HL-60/S4 (cell line): ENCODE measurements at regions not wholly inside any gene's neighbourhood (a gene's known extent, or its start where the extent isn't known, plus 50 kb on each side); places are given as distances from the start of the nearest gene placed in this dataset.
"Not testable (repeated sequence)": the region's sequence is repeated elsewhere in the genome, so short reads cannot be mapped to it uniquely, and the experiment has no call there.

Experiments used
- in situ Hi-C: fragments of 300-500 bp; cut with MboI; formaldehyde crosslinking; loops from 2 replicates; pipeline ENCODE4 v1.14.3; 2022; ENCODE audit warnings: low sequenced_read_pairs

DNA sequence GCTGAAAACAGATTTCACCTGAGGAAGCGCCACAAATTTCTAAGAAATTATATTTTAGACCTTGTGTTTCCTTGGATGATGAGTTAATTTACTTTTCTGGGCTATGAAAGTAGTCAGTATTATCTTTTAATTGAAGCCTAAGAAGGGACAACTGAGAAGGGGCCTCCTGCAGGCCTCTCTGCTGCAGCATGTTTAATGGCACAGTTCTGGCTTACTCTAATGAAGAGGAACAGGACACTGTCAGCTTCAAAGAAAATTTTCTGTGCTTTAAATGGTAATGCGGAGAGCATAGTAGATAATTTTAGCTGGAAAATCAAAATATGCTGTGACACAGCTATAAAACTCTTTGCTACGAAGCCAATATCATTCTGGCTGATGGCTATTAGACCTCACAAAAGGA lies 167.4 kb downstream of the HDGFL1 start:
- in situ Hi-C loops: no loop called here

DNA sequence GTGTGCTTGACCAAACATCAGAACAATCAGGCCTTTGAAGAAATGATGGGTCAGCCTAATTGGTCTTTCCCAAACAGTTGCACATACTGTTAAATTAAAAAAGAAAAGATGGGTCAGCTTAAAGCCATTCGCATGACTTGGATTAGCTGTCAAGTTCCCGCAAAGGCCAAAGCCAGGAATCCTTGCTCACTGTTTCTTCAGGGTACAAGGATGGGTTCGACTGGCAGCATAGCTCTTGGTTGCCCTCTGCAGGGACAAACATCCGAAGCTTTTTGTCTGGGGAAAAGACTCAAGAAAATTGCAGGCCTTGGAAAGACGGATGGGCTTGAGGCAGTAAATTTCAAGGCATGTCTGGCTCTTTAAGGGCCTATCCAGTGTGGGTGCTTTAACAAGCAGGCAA lies 168.0 kb downstream of the HDGFL1 start:
- in situ Hi-C loops: no loop called here

DNA sequence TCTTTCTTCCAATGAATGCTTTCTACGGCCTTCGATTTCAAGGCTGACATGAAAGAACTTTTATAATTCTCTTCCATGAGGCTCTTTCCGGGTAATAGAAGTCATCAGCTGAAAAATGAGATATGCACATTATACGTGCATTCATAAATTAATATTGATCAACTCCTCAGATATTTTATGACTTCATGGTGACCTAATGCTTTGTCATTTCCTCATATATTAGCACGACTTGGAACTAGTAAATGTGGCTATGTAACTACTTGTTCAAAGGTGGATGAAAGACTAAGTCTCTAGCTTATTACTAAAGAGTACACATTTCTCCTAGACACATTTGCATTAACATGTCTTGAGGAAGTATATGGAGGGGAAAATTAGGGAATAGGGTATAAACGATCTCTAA lies 168.8 kb downstream of the HDGFL1 start:
- in situ Hi-C loops: no loop called here

DNA sequence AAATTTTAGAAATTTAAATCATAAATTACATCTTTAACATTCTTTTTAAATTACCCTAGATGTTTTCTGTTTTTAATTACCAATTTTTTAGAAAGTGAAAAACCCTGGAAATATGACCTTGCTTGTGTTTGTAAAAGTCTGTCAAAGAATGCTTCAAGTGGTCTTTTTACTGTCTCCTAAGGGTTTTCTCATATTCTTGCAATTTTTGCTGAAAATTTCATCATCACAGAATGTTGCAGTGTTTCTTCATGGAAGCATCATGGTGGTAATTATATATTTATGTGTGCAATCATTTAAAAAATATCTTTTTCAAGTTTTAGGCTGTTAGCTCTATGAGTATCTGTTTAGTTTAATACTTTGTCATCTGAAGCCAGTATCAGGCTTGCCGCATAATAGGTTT lies 178.2 kb downstream of the HDGFL1 start:
- in situ Hi-C loops: no loop called here

DNA sequence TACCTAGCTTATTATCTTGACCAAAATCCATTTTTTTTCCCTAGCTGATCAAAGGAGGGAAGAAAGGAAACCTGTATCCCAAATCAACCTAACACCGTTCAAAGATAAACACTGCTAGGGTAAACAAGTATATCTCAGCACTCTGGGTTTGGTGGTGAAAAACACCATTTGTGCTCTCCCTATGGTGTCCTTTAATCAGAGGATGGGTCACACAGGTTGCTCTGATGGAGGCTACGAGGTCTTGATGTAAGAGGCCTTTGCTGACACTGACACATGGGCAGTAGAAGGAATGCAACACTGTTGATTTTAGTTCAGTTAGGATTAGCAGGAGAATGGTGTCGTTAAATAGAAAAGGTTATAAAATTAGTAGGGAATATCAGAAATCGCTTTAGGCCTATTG lies 179.3 kb downstream of the HDGFL1 start:
- in situ Hi-C loops: no loop called here

DNA sequence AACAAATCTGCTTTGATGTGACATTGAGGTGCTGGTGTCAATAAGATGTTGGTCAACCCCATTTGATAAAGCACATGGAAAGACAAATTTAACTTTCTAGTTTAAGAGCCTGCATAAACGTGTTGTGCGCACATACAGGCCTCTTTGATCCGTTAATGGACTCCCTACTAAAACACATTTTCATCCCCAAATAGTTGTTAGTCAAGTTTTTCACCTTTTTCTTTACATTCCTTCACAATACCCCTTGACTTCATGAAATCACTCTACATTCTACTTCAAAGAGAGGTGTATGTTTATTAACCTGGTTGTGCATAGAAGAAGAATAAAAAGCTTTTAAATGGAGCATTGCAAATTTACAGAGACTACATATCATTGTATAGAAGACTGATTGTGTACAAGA lies 180.3 kb downstream of the HDGFL1 start:
- in situ Hi-C loops: loop anchor here (25.0 kb wide), 1 partner anchor 87 kb away; no protein-coding TSS in a partner anchor

DNA sequence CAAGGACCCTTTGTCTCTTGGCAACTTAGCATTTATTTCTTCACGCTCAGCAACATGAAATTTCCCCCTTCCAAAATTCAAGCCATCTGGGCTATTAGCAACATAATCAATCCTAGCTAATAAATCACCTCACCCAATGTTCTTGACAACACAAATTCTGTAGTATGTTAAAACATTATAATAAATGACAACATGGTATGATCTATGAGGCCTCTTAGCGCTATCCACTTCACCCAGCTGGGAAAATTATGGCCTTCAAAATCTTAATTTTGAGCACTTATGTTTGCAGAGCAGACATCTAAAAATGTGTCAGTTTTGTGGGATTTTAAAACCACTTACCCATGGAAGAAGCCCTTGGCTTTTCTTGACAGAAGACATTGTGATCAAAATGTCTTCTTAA lies 181.9 kb downstream of the HDGFL1 start:
- in situ Hi-C loops: loop anchor here (25.0 kb wide), 1 partner anchor 89 kb away; no protein-coding TSS in a partner anchor

DNA sequence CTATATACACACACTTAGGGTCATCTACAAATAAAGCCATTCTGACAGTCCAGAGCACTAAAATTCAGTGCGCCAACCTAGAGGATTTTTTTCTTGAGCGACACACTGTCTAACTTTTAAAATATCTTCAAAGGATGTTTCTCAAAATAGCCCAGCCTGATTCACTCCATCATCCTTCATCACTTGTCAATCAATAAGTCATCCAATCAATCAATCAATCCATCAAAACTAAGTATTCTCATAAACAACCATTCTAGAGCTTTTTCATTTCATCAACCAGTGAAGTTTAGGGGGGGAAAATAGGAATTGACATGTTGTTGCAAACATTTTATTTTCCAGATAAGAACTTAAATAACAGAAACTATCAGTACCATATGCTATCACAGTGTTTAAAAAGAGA lies 183.2 kb downstream of the HDGFL1 start:
- in situ Hi-C loops: loop anchor here (25.0 kb wide), 1 partner anchor 90 kb away; no protein-coding TSS in a partner anchor

DNA sequence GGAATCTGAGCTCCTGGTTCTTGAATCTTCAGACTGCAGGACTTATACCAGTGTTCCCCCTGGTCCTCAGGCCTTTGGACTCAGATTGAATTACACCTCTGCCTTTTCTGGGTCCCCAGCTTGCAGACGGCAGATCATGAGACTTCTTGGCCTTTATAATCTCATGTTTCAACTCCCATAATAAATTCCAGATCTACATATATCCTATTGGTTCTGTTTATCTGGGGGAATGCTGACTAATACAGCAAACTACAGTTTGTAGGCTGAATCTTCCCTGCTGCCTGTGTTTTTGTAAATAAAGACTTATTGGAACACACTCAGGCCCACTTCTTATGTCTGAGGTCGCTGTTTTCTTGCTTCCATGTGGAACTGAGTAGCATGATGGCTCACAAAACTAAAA lies 184.7 kb downstream of the HDGFL1 start:
- in situ Hi-C loops: loop anchor here (25.0 kb wide), 1 partner anchor 92 kb away; no protein-coding TSS in a partner anchor

DNA sequence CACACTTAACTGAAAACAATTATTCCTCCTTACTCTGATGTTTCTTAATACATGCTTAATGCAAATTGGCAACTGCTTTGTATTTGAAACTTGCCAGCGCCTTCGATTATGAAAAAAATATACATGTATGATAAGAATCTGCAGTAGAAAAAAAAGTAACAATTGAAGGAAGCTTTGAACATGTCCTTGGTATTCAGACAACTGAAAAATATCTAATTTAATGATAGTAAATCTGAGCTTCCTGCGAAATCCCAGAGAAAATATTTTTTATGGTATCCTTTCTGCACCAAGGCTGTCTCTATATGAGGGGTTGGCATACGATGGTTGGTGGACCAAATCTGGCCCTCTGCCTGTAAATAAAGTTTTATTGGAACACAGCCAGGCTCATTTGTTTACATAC lies 186.2 kb downstream of the HDGFL1 start:
- in situ Hi-C loops: loop anchor here (25.0 kb wide), 1 partner anchor 93 kb away; no protein-coding TSS in a partner anchor

DNA sequence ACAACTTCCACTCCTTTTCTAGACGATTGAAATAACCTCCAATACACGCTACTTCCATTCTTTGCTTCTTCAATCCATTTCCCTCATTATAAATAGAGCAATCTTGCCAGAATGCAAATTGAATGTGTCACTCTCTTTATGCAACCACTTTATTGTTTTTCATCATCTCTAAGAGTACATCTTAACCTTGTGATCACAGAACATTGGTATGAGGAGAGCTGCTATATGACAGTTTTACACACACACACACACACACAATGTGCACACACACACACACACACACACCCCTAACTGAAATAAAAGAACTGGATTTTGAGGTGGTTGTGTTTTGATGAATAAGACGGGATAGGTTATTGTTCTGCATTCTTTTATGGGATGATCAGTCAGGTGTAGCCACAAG lies 187.0 kb downstream of the HDGFL1 start:
- in situ Hi-C loops: loop anchor here (25.0 kb wide), 1 partner anchor 94 kb away; no protein-coding TSS in a partner anchor

DNA sequence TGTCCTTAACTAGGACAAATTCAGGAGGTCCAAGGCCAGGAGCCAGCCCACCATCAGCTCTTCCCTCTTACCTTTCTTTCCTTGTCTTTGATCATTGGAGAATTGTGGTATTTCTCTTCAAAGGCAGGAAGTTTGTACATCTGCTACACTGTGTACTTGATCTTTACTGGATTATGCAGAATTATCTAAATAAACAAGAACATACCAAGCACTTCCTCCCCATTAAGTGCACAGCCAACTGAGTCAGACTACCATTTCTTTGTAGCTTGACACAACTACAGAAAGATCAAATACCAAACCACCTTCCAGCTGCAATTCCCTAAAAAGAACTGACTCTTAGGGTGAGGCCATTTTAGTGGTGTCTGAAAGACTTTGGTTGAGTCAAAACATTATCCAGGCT lies 195.1 kb downstream of the HDGFL1 start:
- in situ Hi-C loops: loop anchor here (25.0 kb wide), 1 partner anchor 102 kb away; no protein-coding TSS in a partner anchor

DNA sequence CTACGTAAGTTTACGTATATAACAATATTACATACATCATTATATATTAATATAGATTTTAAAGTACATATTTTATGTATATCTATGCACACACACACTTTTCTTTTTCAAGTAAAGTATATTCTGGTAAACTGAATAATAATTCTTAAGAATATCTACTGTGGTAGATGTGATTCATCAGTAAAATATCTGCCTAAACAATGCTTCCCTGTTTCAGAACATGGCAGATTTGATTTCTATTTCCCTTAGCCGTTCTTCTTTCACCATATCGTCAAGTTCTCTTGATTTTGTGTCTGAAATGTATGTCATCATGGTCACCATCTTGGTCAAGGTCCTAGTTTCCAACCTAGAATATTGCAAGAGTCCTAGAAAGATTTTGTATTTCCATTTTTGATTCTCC lies 195.6 kb downstream of the HDGFL1 start:
- in situ Hi-C loops: loop anchor here (25.0 kb wide), 1 partner anchor 103 kb away; no protein-coding TSS in a partner anchor

DNA sequence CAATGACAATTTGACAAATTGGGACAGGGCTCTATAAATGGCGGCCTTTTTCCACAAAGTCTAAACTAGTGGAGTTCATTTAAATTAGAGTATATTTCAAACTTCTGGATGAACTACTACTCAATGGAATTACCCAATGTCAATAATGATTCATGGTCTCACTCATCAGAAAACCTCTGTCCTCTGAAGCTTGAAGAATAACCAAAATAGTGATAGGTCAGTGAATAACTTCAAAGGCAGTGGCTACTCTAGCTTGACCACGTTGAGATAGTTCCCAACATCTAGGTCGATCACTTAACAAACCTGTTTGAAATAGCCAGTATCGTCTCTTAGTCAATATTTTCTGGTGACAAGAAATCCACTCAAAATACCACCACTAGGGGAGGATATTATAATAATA lies 197.6 kb downstream of the HDGFL1 start:
- in situ Hi-C loops: loop anchor here (25.0 kb wide), 1 partner anchor 105 kb away; no protein-coding TSS in a partner anchor

DNA sequence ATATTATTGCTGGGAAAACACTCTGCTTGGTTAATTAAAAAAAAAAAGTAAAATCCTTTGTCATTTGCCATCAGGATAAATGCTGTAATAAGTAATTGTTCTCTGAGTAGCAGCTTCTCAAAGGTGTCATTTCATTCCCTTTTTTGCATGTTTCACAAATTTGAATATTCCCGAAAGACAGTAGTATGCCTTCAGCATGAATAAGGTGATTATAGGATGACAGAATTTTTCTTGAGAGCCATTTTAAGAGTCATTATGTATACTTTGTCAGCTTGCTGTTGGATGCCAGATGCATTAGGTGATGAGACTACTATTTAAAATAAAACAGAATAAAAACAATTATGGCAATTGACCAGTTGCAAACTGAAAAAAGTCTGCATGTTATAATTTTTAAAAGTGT lies 200.7 kb downstream of the HDGFL1 start:
- in situ Hi-C loops: loop anchor here (25.0 kb wide), 1 partner anchor 108 kb away; no protein-coding TSS in a partner anchor

DNA sequence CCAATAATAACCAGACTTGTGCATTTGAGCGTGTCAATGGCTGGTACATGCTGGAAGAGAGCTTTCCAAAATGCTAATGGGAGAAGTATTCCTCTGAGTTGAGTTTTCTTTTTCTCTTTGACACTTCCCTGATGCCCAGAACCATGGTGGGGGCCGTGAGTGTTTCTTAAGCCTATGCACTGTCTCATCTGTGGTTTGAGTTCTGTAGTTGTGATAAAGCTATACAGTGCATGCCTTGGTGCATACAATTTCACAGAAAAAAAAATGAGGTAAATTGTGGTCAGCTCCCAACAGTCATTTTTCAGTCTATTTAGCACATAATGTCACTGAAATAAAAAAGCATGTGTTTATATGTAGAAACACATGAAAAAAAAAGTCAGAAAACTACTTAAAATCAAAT lies 204.8 kb downstream of the HDGFL1 start:
- in situ Hi-C loops: loop anchor here (25.0 kb wide), 1 partner anchor 112 kb away; no protein-coding TSS in a partner anchor

DNA sequence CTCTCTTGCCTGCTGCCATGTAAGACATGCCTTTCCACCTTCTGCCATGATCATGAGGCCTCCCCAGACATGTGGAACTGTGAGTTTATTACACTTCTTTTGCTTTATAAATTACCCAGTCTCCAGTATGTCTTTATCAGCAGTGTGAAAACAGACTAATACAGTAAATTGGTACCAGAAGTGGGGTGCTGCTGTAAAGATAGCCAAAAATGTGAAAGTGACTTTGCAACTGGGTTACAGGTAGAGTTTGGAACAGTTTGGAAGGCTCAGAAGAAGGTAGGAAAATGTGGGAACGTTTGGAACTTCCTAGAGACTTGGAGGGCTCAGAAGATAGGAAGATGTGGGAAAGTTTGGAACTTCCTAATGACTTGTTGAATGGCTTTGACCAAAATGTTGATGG lies 209.1 kb downstream of the HDGFL1 start:
- in situ Hi-C loops: not testable (repeated sequence)

DNA sequence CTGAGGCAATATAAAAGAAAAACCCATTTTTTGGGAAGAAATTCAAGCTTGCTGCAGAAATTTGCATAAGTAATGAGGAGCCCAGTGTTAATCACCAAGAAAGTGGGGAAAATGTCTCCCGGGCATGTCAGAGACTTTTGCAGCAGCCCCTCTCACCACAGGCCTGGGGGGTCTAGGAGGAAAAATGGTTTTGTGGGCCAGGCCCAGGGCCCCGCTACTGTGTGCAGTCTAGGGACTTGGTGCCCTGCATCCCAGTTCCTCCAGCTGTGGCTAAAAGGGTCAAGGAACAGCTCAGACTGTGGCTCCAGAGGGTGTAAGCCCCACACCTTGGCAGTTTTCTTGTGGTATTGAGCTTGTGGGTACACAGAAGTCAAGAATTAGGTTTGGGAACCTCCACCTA lies 209.7 kb downstream of the HDGFL1 start:
- in situ Hi-C loops: no loop called here

DNA sequence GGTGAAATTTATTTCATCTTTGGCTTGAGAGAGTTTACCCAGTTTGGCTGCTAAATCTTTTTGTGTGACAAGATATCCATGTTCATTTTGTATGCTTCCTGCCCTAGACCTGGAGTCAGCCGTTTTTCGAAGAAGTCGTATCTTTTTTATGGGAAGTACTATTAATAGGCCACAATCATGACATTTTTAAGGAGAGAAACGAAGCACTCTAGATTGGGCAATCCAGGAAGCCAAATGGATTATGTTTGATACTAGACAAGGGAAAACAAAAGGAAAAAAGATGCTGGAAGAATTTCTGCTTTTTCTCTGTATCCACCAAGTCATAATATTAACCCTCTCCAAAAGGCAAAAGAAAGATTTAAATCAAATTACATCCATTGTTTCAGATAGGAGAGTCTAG lies 214.6 kb downstream of the HDGFL1 start:
- in situ Hi-C loops: no loop called here

DNA sequence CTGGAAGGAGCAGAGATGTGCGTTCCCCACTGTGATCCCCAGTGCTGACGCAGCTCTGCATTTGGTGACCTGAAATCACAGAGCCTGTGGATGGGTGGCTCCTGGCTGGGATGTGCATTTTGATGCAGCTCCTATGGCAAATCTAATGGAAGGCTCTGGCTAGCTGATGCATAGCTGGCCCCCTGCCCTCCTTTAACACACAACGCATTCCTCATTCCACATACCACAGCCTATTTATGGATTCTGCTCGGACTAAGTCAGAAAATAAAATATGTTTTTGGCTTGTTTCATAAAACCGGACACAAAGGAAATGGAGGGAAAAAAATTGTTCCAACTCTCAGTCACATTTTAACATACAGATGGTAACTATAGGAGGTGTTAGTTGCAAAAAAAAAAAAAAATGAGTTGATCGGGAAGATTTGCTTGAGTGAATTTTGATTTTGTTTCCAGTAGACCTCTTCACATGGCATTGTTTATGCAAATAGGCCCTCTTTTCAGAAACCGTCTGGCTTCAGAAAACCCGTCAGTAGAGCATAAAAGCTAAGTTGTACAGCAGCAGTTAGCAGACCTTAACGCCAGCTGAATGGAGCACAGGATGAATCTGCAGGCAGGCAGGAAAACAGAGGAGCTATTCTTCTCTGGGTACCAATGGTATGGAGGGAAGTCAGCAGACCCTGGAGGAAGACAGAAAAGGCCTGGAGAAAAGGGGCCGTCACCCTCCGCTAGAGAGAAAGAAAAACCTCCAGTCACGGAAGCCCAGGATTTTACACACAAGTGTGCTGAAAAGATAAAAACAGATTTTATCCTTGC lies 215.4 kb downstream of the HDGFL1 start:
- in situ Hi-C loops: no loop called here

DNA sequence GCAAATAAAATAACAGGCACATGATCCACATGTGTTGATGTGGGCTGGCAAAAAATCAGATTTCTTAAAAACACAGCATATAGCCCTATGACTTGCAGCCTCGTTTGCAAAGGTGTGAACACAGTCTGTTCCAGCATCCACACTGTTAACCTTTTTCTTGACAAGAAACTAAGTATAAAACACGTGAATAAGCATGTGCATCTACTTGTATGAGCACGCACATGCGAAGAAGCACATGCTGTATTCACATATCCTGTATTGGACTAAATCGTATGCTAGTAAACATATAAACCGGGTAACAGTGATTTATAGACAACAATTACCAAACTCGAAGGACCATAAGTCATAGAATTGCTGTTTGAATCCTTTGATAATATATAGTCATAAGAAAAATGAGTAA lies 218.7 kb downstream of the HDGFL1 start:
- in situ Hi-C loops: no loop called here

DNA sequence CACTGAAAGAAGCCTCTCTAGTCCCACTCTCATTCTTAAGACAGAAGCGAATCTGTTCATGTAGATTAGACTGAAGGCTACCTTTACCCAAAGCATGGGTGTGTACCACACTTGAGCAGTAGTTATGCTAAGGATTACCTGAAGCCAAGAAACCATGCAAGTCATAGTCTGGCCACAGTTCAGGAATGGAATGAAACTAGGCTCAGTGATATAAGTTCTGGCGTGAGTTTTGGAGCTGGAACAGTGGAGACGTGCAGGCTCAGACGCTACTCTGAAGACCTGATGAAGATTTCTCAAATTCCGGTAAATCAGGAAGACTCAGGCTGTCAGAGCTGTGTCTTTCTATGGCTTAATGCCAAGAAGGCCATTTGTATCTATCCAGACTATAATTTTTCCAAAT lies 219.9 kb downstream of the HDGFL1 start:
- in situ Hi-C loops: no loop called here
